ENCODE measurements at regions not wholly inside any gene's neighbourhood (a gene's known extent, or its start where the extent isn't known, plus 50 kb on each side); places are given as distances from the start of the nearest gene placed in this dataset.

GRCh38 chr1:177471244-177471643 lies 300.5 kb downstream of the BRINP2 start:
- DNase-seq, result no peak

GRCh38 chr1:177469519-177469918 lies 298.8 kb downstream of the BRINP2 start:
- no peak for DNase-seq

GRCh38 chr1:177466286-177466685 lies 295.5 kb downstream of the BRINP2 start:
- no peak for DNase-seq

- DNase-seq, result no peak
Observed at GRCh38 chr1:177464686-177465085, 293.9 kb downstream of the BRINP2 start.

GRCh38 chr1:177451191-177451590 lies 280.4 kb downstream of the BRINP2 start:
- no peak for DNase-seq

- no peak for DNase-seq
Observed at GRCh38 chr1:177448652-177449357, 278.0 kb downstream of the BRINP2 start.

GRCh38 chr1:177448036-177448615 lies 277.4 kb downstream of the BRINP2 start:
- no peak for DNase-seq

GRCh38 chr1:177444997-177445746 lies 274.4 kb downstream of the BRINP2 start:
- DNase-seq, result no peak

GRCh38 chr1:177443003-177443402 lies 272.2 kb downstream of the BRINP2 start:
- no peak for DNase-seq

- DNase-seq, result no peak
Observed at GRCh38 chr1:177442584-177442983, 271.8 kb downstream of the BRINP2 start.

GRCh38 chr1:177441281-177441680 lies 270.5 kb downstream of the BRINP2 start:
- no peak for DNase-seq

- no peak for DNase-seq
Observed at GRCh38 chr1:177440821-177441220, 270.1 kb downstream of the BRINP2 start.

GRCh38 chr1:177439301-177439700 lies 268.5 kb downstream of the BRINP2 start:
- no peak for DNase-seq

GRCh38 chr1:177435364-177435763 lies 264.6 kb downstream of the BRINP2 start:
- no peak for DNase-seq

- no peak for DNase-seq
Observed at GRCh38 chr1:177432897-177433296, 262.1 kb downstream of the BRINP2 start.

- no peak for DNase-seq
Observed at GRCh38 chr1:177431123-177431522, 260.4 kb downstream of the BRINP2 start.

- no peak for DNase-seq
Observed at GRCh38 chr1:177429234-177429633, 258.5 kb downstream of the BRINP2 start.

GRCh38 chr1:177427811-177428210 lies 257.1 kb downstream of the BRINP2 start:
- no peak for DNase-seq

- DNase-seq, result no peak
Observed at GRCh38 chr1:177426497-177426896, 255.7 kb downstream of the BRINP2 start.

- no peak for DNase-seq
Observed at GRCh38 chr1:177425199-177425598, 254.4 kb downstream of the BRINP2 start.

GRCh38 chr1:177424744-177425143 lies 254.0 kb downstream of the BRINP2 start:
- DNase-seq, result peak in 1 of 14 donors; percentile 2

- no peak for DNase-seq
Observed at GRCh38 chr1:177423090-177423489, 252.3 kb downstream of the BRINP2 start.

GRCh38 chr1:177413982-177414596 lies 243.3 kb downstream of the BRINP2 start:
- no peak for DNase-seq

All from C1 segment of cervical spinal cord (tissue), 14 donors.